Kidney capillary endothelial cell (primary cell): ENCODE measurements at regions not wholly inside any gene's neighbourhood (a gene's known extent, or its start where the extent isn't known, plus 50 kb on each side); places are given as distances from the start of the nearest gene placed in this dataset.

Source experiments
- DNase-seq: peaks from one replicate; pipeline ENCODE4 v3.0.0-alpha.2; 2018; ENCODE audit warnings: low spot score

GRCh38 chr20:61123751-61124368 lies 128.2 kb upstream of the CDH4 start:
- no peak for DNase-seq

GRCh38 chr20:61125076-61125475 lies 127.0 kb upstream of the CDH4 start:
- DNase-seq: no peak

- DNase-seq: no peak
Measured at GRCh38 chr20:61125546-61126180, 126.4 kb upstream of the CDH4 start.

- no peak for DNase-seq
Measured at GRCh38 chr20:61126369-61127195, 125.5 kb upstream of the CDH4 start.

GRCh38 chr20:61127311-61128039 lies 124.6 kb upstream of the CDH4 start:
- no peak for DNase-seq

- DNase-seq: no peak
Measured at GRCh38 chr20:61128701-61129269, 123.3 kb upstream of the CDH4 start.

GRCh38 chr20:61129311-61129710 lies 122.8 kb upstream of the CDH4 start:
- DNase-seq: no peak

GRCh38 chr20:61130156-61130555 lies 121.9 kb upstream of the CDH4 start:
- no peak for DNase-seq

GRCh38 chr20:61131944-61132343 lies 120.1 kb upstream of the CDH4 start:
- no peak for DNase-seq

GRCh38 chr20:61133611-61134010 lies 118.5 kb upstream of the CDH4 start:
- DNase-seq: no peak

GRCh38 chr20:61134296-61135030 lies 117.6 kb upstream of the CDH4 start:
- DNase-seq: no peak

- DNase-seq: no peak
Measured at GRCh38 chr20:61135266-61135665, 116.8 kb upstream of the CDH4 start.

GRCh38 chr20:61135968-61136367 lies 116.1 kb upstream of the CDH4 start:
- no peak for DNase-seq

GRCh38 chr20:61138566-61138965 lies 113.5 kb upstream of the CDH4 start:
- DNase-seq: no peak

GRCh38 chr20:61139031-61139430 lies 113.0 kb upstream of the CDH4 start:
- no peak for DNase-seq

GRCh38 chr20:61140576-61140975 lies 111.5 kb upstream of the CDH4 start:
- DNase-seq: no peak

GRCh38 chr20:61146023-61146422 lies 106.0 kb upstream of the CDH4 start:
- no peak for DNase-seq

- no peak for DNase-seq
Measured at GRCh38 chr20:61149636-61150035, 102.4 kb upstream of the CDH4 start.

- DNase-seq: no peak
Measured at GRCh38 chr20:61157301-61157700, 94.8 kb upstream of the CDH4 start.

GRCh38 chr20:61159957-61160686 lies 91.9 kb upstream of the CDH4 start:
- no peak for DNase-seq
